Stimulated activated CD8-positive, alpha-beta memory T cell treated with anti-CD3 and anti-CD28 coated beads, Interleukin-7, amount 100 ng/mL, for 48 hours (primary cell): ENCODE measurements at regions not wholly inside any gene's neighbourhood (a gene's known extent, or its start where the extent isn't known, plus 50 kb on each side); places are given as distances from the start of the nearest gene placed in this dataset.
"Not testable (repeated sequence)": the region's sequence is repeated elsewhere in the genome, so short reads cannot be mapped to it uniquely, and the experiment has no call there.

ENCODE experiments used
- DNase-seq, 2 donors: peaks; one replicate each; pipeline ENCODE4 v3.0.0-alpha.2; 2020; ENCODE audit warnings: low read depth in 1 of 2; ENCODE audit errors: extremely low read depth in 1 of 2

DNA sequence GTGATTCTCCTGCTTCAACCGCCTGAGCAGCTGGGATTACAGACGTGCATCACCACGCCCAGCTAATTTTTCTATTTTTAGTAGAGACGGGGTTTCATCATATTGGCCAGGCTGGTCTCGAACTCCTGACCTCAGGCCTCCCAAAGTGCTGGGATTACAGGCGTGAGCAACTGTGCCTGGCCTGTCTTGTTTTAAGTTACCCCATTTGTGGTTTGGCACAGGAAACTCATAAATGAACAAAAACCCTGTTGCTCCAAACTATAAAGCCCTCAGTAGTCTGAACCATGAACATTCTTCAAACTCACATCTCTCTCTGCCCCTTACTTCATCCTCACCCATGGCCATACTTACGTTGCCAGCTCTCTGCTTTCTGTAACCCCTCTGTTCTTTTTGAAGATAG lies 61.7 kb downstream of the RHOU start:
- DNase-seq, result not testable (repeated sequence)

DNA sequence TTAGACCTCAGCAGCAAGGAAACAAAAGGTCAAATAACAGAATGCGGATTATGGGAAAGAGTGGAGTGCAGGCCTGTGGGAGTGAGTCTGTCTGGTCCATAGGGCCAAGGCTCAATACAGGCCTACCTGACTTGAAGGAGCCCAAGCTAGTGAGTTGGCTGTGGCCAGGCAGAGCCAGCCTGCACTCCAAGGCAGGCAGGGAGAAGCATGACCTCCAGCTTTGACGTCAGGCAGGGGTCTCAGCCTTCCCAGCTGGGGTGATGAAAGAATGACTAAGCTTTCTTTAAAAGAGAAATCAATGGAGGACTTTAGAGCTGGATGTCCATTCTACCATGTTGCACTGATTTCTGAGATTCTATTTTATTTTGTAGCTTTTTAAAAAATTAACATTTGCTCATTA lies 62.8 kb downstream of the RHOU start:
- no peak for DNase-seq

DNA sequence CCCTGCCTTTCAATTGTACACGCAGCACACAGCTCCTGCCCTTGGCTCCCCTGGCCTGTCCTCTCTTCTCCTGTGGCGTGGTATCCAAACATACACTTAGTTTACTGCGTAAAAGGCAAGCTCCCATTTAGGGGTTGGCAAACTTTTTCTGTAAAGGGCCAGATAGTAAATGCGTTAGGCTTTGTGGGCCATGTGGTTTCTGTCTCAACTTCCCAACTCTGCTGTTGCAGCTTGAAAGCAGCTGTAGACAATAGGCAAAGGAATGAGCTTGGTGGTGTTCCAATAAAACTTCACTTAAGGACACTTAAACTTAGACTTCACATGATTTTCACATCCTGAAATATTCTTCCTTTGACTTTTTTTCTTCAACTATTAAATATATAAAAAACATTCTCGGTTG lies 63.3 kb downstream of the RHOU start:
- DNase-seq, result no peak

DNA sequence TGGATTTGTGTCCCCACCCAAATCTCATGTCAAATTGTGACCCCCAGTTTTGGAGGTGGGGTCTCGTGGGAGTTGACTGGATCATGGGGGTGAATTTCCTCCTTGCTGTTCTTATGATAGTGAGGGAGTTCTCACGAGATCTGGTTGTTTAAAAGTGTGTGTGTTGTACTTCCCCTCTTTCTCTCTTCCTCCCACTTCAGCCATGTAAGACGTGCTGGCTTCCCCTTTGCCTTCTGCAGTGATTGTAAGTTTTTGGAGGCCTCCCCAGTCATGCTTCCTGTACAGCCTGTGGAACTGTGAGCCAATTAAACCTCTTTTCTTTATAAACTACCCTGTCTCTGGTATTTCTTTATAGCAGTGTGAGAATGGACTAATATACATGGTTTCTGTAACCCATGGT lies 64.6 kb downstream of the RHOU start:
- no peak for DNase-seq

DNA sequence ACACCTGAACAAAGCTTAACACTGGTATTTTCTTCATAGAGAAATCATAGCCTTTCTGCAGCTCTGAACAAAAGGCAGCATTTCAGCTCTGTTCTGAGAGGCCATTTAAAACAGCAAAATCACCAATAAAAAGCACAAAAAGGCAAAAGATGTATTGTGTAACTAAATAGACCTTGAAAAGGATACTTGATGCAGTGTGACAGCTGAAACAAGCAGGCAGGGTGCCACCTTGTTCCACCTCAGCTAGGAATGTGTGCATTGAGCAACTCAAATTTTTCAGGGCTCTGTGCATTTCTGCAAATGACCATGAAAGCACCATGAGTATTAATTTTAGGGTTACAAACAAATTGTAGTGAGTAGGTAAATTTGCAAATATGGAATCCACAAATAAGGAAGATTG lies 65.8 kb downstream of the RHOU start:
- no peak for DNase-seq

- DNase-seq, result no peak
Observed at GRCh38 chr1:228802386-228803220, 67.3 kb downstream of the RHOU start.

GRCh38 chr1:228803421-228803820 lies 68.1 kb downstream of the RHOU start:
- no peak for DNase-seq

GRCh38 chr1:228804173-228804572 lies 68.9 kb downstream of the RHOU start:
- no peak for DNase-seq

DNA sequence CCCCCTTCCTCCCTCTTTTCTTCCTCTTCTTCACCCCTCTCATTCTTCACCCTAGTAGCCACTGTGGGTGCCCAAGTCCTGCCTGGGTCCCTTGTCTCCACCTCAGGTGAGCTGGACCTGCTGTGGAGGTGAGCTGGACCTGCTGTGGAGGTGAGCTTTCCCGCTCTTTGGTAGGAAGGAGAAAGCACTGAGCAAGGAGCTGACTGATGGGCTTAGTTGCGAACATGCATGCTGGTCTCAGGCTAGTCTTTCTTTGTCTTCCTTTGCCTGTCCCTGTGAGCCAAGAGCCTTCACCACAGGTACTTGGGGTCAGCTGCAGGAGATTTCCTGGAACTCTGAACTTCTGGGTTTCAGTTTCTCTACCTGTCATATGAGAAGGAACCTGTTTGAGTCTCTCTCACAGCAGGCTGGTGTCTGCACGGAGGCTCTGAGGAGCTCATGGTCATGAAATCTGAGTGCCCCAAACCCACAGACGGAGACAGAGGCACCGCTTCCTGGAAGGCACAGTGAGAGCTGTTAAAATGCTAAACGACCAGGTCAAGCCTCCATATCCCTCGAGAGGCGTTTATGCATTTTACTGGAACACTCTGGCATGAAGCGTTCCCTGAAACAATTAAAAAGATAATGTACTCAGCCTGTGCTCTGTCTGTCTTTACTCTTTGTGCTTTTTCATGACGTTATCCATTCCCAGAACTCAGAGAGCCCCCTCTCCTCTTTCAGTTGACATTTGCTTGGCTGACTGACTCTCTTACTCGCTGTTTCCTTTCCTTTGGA lies 69.5 kb downstream of the RHOU start:
- DNase-seq, result peak in 1 of 2 donors; percentile 47

DNA sequence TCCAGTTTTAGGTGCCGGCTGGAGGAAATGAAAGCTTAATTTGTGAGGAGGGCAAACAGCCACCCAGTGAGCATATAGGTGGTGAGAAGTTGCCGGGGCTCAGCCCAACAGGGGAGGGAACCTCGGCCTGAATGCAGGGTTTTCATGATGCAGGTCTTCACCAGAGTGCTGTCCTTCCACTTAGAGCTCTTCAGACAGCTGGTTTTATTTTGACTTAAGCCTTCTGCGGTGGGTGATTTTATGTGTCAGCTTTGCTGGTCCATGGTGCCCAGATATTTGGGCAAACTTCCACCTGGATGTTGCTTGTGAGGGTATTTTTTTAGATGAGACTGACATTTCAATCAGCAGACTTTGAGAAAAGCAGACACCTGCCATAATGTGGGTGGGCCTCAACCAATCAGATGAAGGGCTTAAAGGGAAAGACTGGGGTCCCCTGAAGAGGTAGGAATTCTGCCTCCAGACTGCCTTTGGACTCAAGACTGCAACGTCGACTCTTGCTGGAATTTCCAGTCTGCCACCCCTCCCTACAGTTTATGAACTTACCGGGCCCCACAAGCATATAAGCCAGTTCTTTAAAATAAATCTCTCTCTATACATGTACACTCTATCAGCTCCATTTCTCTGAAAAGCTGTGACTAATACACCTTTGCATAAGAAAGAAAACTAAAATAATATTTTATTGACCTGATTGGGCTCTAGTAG lies 72.8 kb downstream of the RHOU start:
- no peak for DNase-seq

- no peak for DNase-seq
Observed at GRCh38 chr1:228809621-228810394, 74.5 kb downstream of the RHOU start.

- DNase-seq, result no peak
Observed at GRCh38 chr1:228810395-228810758, 75.1 kb downstream of the RHOU start.

- DNase-seq, result no peak
Observed at GRCh38 chr1:228810878-228811711, 75.8 kb downstream of the RHOU start.

DNA sequence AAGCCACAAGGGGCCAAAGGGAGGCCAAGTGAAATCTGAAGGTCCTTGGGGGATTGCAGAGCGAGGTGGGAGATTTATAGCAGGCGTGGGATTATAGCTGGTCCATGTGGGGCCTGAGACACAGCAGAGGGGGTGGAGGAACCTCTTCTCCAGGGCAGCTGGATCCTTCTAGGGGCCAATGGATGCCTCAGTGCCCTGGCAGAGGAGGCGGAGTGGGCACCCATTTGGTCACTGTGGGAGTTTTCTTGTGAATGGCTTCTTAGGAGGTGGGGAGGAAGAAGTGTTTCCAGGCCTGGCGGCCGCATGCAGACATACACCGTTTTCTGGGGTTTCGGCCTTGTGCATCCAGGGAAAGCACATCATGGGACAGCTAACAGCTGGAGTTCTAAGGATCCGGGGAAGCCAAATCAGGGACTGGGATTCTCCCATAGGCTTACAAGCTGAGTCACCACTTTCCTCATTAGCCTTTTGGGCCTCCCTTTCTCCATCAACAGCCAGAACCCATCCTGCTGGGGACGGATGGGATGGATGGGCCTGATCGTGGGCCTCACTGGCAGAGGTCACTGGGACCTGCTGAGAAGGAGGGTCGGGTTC lies 76.5 kb downstream of the RHOU start:
- DNase-seq, result no peak

- no peak for DNase-seq
Observed at GRCh38 chr1:228812961-228813360, 77.7 kb downstream of the RHOU start.

- DNase-seq, result no peak
Observed at GRCh38 chr1:228814176-228814575, 78.9 kb downstream of the RHOU start.

- DNase-seq, result no peak
Observed at GRCh38 chr1:228818296-228818695, 83.0 kb downstream of the RHOU start.

GRCh38 chr1:228818928-228819630 lies 83.8 kb downstream of the RHOU start:
- no peak for DNase-seq

DNA sequence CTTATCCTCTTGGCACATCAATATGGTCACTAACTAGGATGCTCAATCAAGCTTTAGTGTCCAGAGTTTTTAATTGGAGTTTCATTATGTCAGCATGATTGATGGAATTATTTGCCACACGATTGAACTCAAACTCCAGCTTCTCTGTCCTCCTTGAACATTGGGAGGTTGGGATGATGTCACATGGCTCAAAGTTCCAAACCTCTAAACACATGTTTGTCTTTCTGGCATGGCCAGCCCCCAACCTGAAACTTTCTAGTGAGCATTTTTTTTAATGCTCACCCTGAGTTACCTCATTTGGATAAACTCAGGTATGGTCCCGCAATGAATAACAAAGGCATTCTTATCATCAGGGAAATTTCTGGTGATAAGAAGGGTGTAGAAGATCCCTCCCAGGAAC lies 86.0 kb downstream of the RHOU start:
- no peak for DNase-seq
